Motor neuron (in vitro differentiated cells): ENCODE measurements at regions not wholly inside any gene's neighbourhood (a gene's known extent, or its start where the extent isn't known, plus 50 kb on each side); places are given as distances from the start of the nearest gene placed in this dataset.

Experiments
- ATAC-seq, 8 experiments: fragments of 200-7000 bp; cut with Tn5 transposase; replicated peaks in 6 of 8; 2 replicates each; pipeline ENCODE4 v1.8.0; 2021; ENCODE audit warnings: mild to moderate bottlenecking in 8 of 8, moderate library complexity in 8 of 8
- H3K27ac ChIP-seq, 2 donors: fragments of 250-450 bp; sonication (Bioruptor Pico); 2 replicates each; pipeline ENCODE4 v1.9.0; 2021; ENCODE audit warnings: antibody characterized with exemption in 2 of 2, mild to moderate bottlenecking in 2 of 2, moderate library complexity in 1 of 2
- H3K4me1 ChIP-seq, 2 donors: fragments of 250-450 bp; sonication (Bioruptor Pico); replicated peaks in 1 of 2; 2 replicates each; pipeline ENCODE4 v1.6.1; 2021; ENCODE audit warnings: antibody characterized with exemption in 2 of 2, mild to moderate bottlenecking in 2 of 2, moderate library complexity in 1 of 2
- H3K4me3 ChIP-seq, 5 donors: fragments of 250-450 bp; sonication (Bioruptor Pico); 2 replicates each; pipeline ENCODE4 v1.9.0; 2021; ENCODE audit warnings: antibody characterized with exemption in 5 of 5, mild to moderate bottlenecking in 5 of 5, moderate library complexity in 4 of 5
- WGBS, 10 experiments: fragments of 450-650 bp; shearing (Covaris generic); methylation state at CpG; one replicate each; pipeline ENCODE4 v1.0.0; 2022; 5-methylcytosine and 5-hydroxymethylcytosine counted together
- in situ Hi-C, 9 experiments: fragments of 400-800 bp; cut with MboI; loops; one replicate each; pipeline ENCODE4 v1.15.0; 2021; ENCODE audit warnings: low sequenced_read_pairs in 9 of 9, low pct_unique_long_range_greater_than_20kb in 2 of 9; ENCODE audit not compliant: unreplicated experiment in 9 of 9

DNA sequence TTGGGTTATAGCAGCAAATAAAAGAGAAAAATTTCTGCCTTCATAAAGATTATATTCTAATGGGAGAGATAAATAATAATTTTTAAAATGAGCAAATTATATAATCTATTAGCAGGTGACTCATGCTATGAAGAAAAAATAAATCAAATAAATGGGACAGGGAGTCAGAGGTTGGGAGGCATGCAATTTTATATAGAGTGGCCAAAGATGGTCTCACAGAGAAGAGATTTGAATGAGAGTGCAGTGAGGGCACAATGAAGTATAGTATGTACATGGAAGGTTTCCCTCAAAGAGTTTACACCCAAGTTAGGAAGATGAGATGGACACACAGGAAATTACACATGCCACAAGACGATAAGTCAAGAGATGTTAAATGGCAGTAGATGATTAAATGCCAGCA lies 369.4 kb downstream of the TXNL1 start:
- peak in 3 of 8 experiments; percentile 52 to 65 (median 59) for ATAC-seq
- Histone ChIP-seq H3K27ac (no peak overlapping the region), H3K4me3 (no peak overlapping the region), H3K4me1 (no peaks in the 10 kb centered on the region)
- in situ Hi-C loops = no loop called here
- 50 to 100% (median 78%) methylated on average over 1 of the region's 1 CpG; no CpG with 5 or more reads in 1 of the 10 experiments for WGBS, 10 experiments

DNA sequence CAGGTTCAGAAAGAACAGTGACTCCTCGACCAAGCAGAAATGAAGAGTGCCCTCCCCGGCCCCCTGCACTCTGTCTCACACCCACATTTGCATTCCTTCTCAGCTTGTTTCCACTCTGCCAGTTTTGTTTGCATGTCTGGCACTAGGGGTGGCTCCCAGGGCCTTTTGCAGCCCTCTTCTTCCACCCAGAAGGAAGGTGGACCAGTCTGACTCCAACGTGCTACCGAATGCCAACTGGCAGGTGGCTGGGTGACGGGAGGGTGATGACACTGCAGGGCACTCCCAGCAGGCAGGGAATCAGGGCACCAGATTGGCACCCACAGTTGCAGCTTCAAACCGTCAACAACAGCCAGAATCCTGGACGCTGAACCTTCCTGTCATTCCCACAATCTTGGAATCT lies 371.1 kb downstream of the TXNL1 start:
- no peak overlapping the region for H3K4me3 ChIP-seq
- H3K27ac ChIP-seq = no peak overlapping the region
- in situ Hi-C loops = no loop called here
- H3K4me1 ChIP-seq = no peaks in the 10 kb centered on the region
- no peak for ATAC-seq
- 33 to 100% (median 86%) methylated on average over 1 to 7 of the region's 7 CpGs; no CpG with 5 or more reads in 3 of the 10 experiments for WGBS, 10 experiments

DNA sequence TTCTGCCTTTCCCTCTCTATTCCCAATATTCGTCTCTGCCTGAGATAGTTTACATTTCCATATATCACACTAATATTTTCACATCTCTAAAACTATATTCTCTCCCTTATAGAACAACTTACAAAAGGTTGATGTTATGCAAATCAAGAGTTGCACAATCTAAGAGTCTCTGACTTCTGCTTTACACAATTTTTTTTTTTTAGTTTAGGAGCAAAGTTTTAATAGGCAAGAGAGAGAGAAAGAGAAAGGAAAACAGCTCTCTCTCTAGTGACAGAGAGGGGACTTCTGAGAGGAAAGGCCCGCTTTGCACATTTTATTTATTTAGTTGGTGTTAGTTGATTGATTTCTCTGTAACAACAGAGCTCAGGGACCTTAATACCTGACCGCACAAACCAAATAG lies 380.2 kb downstream of the TXNL1 start:
- Histone ChIP-seq H3K27ac (no peak overlapping the region), H3K4me1 (peaks cover 5 to 6% of the 10 kb centered on the region in 2 donors), H3K4me3 (no peak overlapping the region)
- 20 to 94% (median 88%) methylated on average over 1 to 3 of the region's 3 CpGs; no CpG with 5 or more reads in 1 of the 10 experiments for WGBS, 10 experiments
- in situ Hi-C loops = no loop called here
- ATAC-seq = no peak

DNA sequence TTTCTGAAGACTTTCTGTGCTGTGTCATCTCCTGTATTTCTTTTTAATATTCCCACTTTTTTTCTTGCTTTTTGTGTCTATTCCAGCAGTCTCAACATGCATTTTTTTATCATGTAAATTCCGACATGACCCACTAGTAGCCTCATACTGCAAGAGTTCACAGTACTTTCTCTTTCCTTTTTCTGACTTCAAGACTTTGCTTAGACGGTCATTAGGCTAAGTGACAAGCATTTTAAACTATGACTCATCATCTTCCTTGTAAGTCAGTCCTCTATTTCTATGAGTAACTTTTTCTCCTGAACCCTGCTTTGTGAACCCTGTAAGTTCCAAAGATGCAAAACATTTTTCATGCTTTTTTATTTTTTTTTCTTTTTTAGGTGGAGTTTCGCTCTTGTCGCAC lies 381.2 kb downstream of the TXNL1 start:
- in situ Hi-C loops = no loop called here
- H3K4me1 ChIP-seq = peaks cover 5 to 6% of the 10 kb centered on the region in 2 donors
- WGBS, 10 experiments = 12 to 100% (median 63%) methylated on average over 2 to 4 of the region's 4 CpGs; no CpG with 5 or more reads in 1 of the 10 experiments
- H3K4me3 ChIP-seq = no peak overlapping the region
- peak in 7 of 8 experiments; percentile 46 to 99 (median 70) for ATAC-seq
- H3K27ac ChIP-seq = no peak overlapping the region

DNA sequence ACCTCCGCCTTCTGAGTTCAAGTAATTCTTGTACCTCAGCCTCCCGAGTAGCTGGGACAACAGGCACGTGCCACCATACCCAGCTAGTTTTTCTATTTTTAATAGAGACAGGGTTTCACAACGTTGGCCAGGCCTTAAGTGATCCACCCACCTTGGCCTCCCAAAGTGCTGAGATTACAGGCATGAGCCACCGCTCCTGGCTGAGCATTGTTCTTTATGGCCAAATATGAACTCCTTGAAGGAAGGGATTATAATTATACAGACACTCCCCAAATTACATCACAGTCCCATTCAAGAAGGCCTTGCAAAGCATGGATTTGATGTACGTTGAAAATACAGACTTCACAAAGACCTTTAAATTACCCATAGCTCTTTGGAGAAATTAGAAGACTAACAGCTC lies 381.7 kb downstream of the TXNL1 start:
- H3K4me1 ChIP-seq = peaks cover 5 to 6% of the 10 kb centered on the region in 2 donors
- no peak overlapping the region for H3K27ac ChIP-seq
- in situ Hi-C loops = no loop called here
- 0 to 100% (median 90%) methylated on average over 1 to 6 of the region's 6 CpGs; no CpG with 5 or more reads in 1 of the 10 experiments for WGBS, 10 experiments
- H3K4me3 ChIP-seq = no peak overlapping the region
- peak in 4 of 8 experiments; percentile 6 to 39 (median 24) for ATAC-seq

DNA sequence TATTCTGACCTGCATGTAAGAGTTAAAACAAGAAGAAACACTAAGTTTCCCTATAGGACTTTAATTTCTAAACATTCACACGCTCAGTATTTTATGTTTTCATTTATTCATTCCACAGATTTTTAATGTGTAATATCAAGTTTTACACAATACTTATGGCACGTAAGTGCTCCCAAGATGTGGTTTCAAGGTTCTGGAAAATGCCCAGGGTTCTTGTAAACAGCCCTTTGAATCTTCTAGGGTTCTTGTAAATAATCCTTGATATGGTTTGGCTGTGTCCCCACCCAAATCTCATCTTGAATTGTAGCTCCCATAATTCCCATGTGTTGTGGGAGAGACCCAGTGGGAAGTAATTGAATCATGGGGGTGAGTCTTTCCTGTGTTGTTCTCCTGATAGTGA lies 383.0 kb downstream of the TXNL1 start:
- in situ Hi-C loops = no loop called here
- no peak overlapping the region for H3K4me3 ChIP-seq

DNA sequence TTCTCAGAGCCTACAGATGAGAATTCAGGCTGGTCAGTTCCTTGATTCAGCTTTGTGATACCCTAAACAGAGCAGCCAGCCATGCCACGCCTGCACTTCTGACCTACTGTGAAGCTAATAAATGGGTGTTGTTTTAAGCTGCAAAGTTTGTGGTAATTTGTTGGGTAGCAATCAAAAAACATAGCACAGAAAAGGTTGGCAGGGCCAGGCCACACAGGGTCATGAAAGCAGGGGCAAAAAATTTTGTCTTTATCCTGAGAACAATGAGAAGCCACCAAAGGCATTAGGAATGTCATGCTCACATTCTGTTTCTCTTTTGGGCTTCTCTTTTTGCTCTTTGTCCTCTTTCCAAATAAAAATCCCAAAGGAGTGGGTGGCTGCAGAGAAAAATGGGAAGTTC lies 385.9 kb downstream of the TXNL1 start:
- H3K27ac ChIP-seq = no peak overlapping the region
- ATAC-seq = no peak
- H3K4me3 ChIP-seq = no peak overlapping the region
- 80 to 100% (median 90%) methylated on average over 1 of the region's 1 CpG; no CpG with 5 or more reads in 6 of the 10 experiments for WGBS, 10 experiments
- peaks cover 5 to 6% of the 10 kb centered on the region in 2 donors for H3K4me1 ChIP-seq
- in situ Hi-C loops = no loop called here

More for the DNA sequence above, 383.0 kb downstream of the TXNL1 start:
- 80 to 100% (median 100%) methylated on average over 1 to 2 of the region's 2 CpGs for WGBS, 10 experiments
- Histone ChIP-seq H3K4me1 (peaks cover 5 to 6% of the 10 kb centered on the region in 2 donors), H3K27ac (no peak overlapping the region)
- ATAC-seq = no peak

DNA sequence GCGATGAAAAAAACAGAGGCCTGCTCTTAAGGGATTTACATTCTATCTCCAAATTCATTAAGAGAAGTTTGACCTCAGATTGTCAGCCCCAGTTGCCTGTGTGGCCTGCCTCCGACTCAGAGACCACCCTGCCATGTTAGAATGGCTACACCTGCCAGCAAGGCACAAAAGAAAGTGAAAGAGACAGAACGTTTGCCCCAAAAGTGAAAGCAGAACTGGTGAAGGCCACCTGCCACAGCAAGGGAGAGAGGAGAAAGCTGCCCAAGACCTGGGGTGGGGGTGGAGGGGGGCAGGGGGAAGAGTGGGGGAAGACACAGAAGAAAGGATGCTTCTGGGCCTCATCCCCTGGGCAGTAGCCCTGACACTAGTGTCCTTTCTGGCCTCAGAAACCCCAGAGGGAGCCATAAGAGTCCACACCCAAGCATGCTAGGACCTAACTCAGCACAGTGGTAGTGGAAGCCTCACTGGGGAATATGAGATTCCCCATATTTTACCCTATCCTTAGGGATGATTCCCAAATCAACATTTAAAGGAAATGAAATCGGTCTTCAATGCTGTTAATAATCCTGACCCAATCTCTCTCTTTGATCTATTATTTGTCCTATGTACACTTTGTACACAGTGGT lies 389.7 kb downstream of the TXNL1 start:
- WGBS, 10 experiments = 40 to 100% (median 80%) methylated on average over 1 to 3 of the region's 4 CpGs; no CpG with 5 or more reads in 1 of the 10 experiments
- Histone ChIP-seq H3K4me3 (no peak overlapping the region), H3K27ac (no peak overlapping the region), H3K4me1 (peaks cover 0 to 4% of the 10 kb centered on the region in 2 donors)
- in situ Hi-C loops = no loop called here
- ATAC-seq = no peak

DNA sequence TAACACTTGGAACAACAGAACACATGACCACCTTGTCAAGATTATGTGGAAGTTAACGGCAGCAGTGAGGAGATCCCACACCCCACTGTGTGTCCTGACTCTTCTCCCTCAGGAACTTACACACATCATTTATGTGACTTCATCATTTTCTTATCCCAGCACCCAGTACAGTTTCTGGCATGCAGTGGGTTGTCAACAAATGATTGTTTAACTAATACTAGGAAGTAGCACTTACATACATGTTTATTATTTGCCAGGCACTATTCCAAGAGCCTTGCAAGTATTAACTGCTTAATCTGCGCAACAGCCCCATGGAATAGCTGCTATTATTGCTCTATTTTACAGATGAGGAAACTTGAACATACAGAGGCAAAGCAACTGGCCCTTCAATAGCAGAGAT lies 391.5 kb downstream of the TXNL1 start:
- H3K4me1 ChIP-seq = peaks cover 0 to 4% of the 10 kb centered on the region in 2 donors
- in situ Hi-C loops = no loop called here
- H3K27ac ChIP-seq = no peak overlapping the region
- WGBS, 10 experiments = 57 to 100% (median 100%) methylated on average over 1 to 2 of the region's 2 CpGs; no CpG with 5 or more reads in 2 of the 10 experiments
- no peak overlapping the region for H3K4me3 ChIP-seq
- ATAC-seq = no peak

DNA sequence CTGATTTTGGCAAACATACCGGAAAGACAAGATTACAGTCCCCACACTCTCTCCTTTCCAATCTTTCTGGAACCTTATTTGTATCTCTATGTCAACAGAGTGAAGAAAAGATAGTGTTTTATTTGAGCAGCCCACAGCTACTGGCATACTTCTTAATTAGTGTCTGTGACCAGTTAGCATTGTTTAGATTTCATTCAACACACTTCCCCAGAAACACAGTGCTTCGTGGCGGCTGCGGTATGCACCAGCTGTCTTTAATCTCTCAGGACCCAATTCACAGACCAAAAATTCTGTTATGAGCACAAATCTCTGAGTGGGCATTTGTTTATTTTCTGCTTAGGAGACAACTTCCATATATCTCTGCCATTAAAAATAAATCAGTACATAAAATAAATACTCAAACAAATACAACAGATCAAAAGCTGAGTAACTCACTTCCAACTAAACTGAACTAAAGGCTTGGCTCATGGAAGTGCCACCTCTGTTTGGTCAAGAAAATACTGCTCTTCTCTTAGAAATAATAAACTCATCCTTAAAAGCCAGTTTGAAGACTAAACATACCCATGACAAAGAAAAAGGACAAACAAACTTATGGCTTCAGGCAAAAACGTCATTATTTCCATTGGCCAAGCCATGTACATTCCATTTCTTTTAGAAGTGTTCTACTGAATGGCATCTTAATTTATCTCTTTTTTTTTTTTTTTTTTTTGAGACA lies 392.4 kb downstream of the TXNL1 start:
- H3K27ac ChIP-seq = no peak overlapping the region
- 12 to 87% (median 61%) methylated on average over 3 to 5 of the region's 5 CpGs for WGBS, 10 experiments
- peaks cover 0 to 4% of the 10 kb centered on the region in 2 donors for H3K4me1 ChIP-seq
- ATAC-seq = peak in 3 of 8 experiments; percentile 32 to 95 (median 50)
- in situ Hi-C loops = no loop called here
- no peak overlapping the region for H3K4me3 ChIP-seq

DNA sequence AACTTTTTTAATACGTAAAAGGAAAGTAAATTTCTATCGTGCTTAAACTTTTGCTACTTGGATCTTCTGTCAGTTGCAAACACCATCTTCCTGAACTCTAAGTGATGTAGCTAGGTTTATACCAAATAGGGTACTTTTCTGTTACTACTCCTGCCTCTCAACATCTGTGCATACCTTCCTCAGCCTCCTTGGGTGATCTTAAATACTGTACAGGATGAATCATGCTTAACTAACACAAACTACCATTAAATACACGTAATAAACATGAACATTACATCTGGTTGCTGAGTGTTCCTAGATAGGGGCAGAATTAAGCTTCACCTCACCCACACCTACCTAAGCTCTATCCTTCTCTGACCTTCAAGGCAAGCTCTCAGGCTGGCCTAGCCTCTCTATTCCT lies 398.0 kb downstream of the TXNL1 start:
- Histone ChIP-seq H3K27ac (no peak overlapping the region), H3K4me1 (peaks cover 11 to 12% of the 10 kb centered on the region in 2 donors), H3K4me3 (no peak overlapping the region)
- ATAC-seq = no peak
- WGBS, 10 experiments = 50 to 100% (median 94%) methylated on average over 1 to 3 of the region's 3 CpGs; no CpG with 5 or more reads in 1 of the 10 experiments
- in situ Hi-C loops = no loop called here

DNA sequence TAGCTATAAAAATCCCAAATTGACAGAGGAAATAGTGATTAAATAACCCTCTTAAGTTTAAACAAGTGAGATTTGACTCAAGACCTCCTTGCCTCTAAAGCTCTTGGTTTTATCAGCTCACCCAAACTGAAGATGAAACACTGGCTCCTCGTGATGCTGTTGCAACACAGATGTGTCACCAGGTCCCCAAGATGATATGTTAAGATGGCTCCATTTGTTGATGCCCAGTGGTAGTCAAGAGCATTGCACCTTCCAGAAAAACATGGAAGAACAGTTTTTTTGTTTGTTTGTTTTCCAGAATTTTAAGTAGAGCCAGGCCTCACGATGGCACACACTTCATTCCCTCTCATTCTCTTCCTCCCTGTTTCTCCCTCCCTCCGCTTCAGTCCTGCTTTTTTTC lies 399.8 kb downstream of the TXNL1 start:
- in situ Hi-C loops = no loop called here

DNA sequence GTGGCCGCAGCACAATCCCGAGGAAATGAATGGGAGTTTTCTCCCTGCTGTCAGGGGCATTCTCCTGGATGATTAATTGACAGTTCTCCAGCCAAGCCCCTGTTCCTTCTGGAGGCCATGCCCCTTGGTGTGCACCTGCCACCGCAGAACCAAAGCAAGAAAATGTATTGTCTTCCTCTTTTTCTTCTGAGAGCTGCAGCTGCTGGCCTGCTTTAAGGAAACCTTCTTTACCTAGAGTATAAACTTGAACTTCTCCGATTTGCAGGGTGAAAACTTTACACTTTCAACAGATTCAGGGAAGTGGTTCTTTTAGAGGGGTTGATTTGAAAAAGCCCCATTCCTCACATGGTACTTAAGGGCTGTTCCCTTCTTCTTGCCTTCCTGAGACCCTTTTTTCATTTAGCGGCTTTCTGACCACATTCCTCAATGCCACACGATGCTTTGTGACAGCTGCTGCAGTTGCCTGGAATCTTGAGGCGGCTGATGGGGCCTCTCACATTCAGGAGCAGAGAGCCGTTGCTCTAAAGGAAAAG lies 402.8 kb downstream of the TXNL1 start:
- in situ Hi-C loops = no loop called here
- 0 to 86% (median 1%) methylated on average over 1 to 8 of the region's 8 CpGs; no CpG with 5 or more reads in 1 of the 10 experiments for WGBS, 10 experiments
- peak in 5 of 8 experiments; percentile 96 to 98 (median 97) for ATAC-seq
- Histone ChIP-seq H3K4me3 (no peak overlapping the region), H3K27ac (peak overlapping the region; percentile 2 to 73), H3K4me1 (peaks cover 18 to 19% of the 10 kb centered on the region in 2 donors)

More for the DNA sequence above, 399.8 kb downstream of the TXNL1 start:
- WGBS, 10 experiments = 60 to 100% (median 84%) methylated on average over 1 to 3 of the region's 3 CpGs; no CpG with 5 or more reads in 1 of the 10 experiments
- H3K4me3 ChIP-seq = no peak overlapping the region
- ATAC-seq = no peak
- H3K27ac ChIP-seq = no peak overlapping the region
- H3K4me1 ChIP-seq = peaks cover 18 to 19% of the 10 kb centered on the region in 2 donors
